ENCODE measurements at regions not wholly inside any gene's neighbourhood (a gene's known extent, or its start where the extent isn't known, plus 50 kb on each side); places are given as distances from the start of the nearest gene placed in this dataset.

DNA sequence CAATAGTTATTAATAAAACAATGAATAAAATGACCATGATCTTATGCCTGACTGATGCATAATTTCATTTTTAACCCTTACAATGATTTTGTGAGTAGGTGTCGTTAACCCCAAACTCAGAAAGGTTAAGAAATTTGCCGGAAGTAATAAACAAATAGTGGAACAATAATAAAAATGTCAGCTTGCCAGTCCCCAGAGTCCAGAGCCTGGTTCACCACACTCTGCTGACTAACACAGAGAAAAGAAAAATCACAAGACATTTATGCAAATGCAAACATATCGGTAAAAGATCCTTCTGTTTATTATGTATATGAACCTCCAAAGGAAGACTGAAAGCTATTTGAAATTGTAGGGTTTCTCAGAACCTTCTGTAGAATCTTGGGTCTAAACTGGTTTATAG is 563.7 kb downstream of the EFNB2 start:
- DNase-seq (no peak), ATAC-seq (ENCODE audit: low read depth) (no peak)
- H3K79me1 ChIP-seq (ENCODE audit: low read depth in 1 of 2, low read length in 2 of 2): no peaks in the 10 kb centered on the region
- no peak overlapping the region for H2BK15ac ChIP-seq (ENCODE audit: low read depth, low read length)
- no peak overlapping the region for H3K9ac ChIP-seq (ENCODE audit: low read depth, low read length)
- H4K20me1 ChIP-seq (ENCODE audit: insufficient read depth, low read length): no peaks in the 10 kb centered on the region
- H3K23ac ChIP-seq (ENCODE audit: low read depth, low read length): no peak overlapping the region
- H3K14ac ChIP-seq (replicated peaks; ENCODE audit: low read depth, low read length): no peak overlapping the region
- no peaks in the 10 kb centered on the region for H3K4me1 ChIP-seq (ENCODE audit: control insufficient read depth, insufficient read depth, low read length)
- no peak overlapping the region for H3K4ac ChIP-seq (ENCODE audit: low read depth, low read length)
- no peak overlapping the region for H2AK5ac ChIP-seq (ENCODE audit: low read depth, low read length)
- H4K8ac ChIP-seq (ENCODE audit: low read depth in 2 of 2, low read length in 2 of 2): no peak overlapping the region
- no peaks in the 10 kb centered on the region for H3K36me3 ChIP-seq (ENCODE audit: control insufficient read depth, insufficient read depth, low read length)
- H2BK120ac ChIP-seq (ENCODE audit: low read depth, low read length): no peak overlapping the region
- H2AK9ac ChIP-seq (replicated peaks; ENCODE audit: low read depth, low read length, poor library complexity): no peak overlapping the region
- H3K18ac ChIP-seq (ENCODE audit: low read depth, low read length): no peak overlapping the region
- no CpG with 5 or more reads among the region's 3 CpGs for WGBS, 2 experiments (ENCODE audit: extremely low coverage in 2 of 2, insufficient read length in 1 of 2)
- H4K5ac ChIP-seq (ENCODE audit: low read depth, low read length): no peak overlapping the region
- no peak overlapping the region for H2BK20ac ChIP-seq (ENCODE audit: low read depth, low read length)
- TF ChIP-seq MAFK (IDR thresholded peaks at IDR 0.05; ENCODE audit: low read depth, low read length): no peak
- TF ChIP-seq MAZ (IDR thresholded peaks at IDR 0.05; ENCODE audit: borderline replicate concordance, low read depth, low read length): no peak
- no peak for TF ChIP-seq FOS (IDR thresholded peaks at IDR 0.05; ENCODE audit: low read depth, low read length)
- TF ChIP-seq RFX5 (IDR thresholded peaks at IDR 0.05; ENCODE audit: low read depth, low read length): no peak
- TF ChIP-seq CHD1 (IDR thresholded peaks at IDR 0.05; ENCODE audit: low read depth, low read length): no peak
- TF ChIP-seq NFE2L2 (IDR thresholded peaks at IDR 0.05; ENCODE audit: low read depth, low read length): no peak
- TF ChIP-seq MXI1 (IDR thresholded peaks at IDR 0.05; ENCODE audit: borderline replicate concordance, low read depth, low read length): no peak
- TF ChIP-seq BHLHE40 (IDR thresholded peaks at IDR 0.05; ENCODE audit: low read depth, low read length): no peak
- no peak for TF ChIP-seq RAD21 (IDR thresholded peaks at IDR 0.05; ENCODE audit: low read length)
- TF ChIP-seq ELK1 (IDR thresholded peaks at IDR 0.05; ENCODE audit: borderline replicate concordance, low read depth, low read length): no peak
- H3K9me3 ChIP-seq (ENCODE audit: control insufficient read depth, insufficient read depth, low read length): no peaks in the 10 kb centered on the region
- no TSS peak for BruUV-seq (replicated peaks)
- no peak overlapping the region for H3K27ac ChIP-seq (ENCODE audit: insufficient read depth, low read length)
- intact Hi-C loops (cut with micrococcal nuclease) (no loop called here), dilution Hi-C loops (cut with HindIII; ENCODE audit: low sequenced_read_pairs, unreplicated experiment) (no loop called here), in situ Hi-C loops (cut with MboI; ENCODE audit: low sequenced_read_pairs) (no loop called here)
- H3K56ac ChIP-seq (ENCODE audit: extremely low read depth, insufficient read depth, low read length): no peak overlapping the region
- H2AFZ ChIP-seq (replicated peaks; ENCODE audit: low read length, poor library complexity): no peak overlapping the region
- no peak overlapping the region for H4K91ac ChIP-seq (ENCODE audit: insufficient read depth, low read depth, low read length)
- no peaks in the 10 kb centered on the region for H3K9me1 ChIP-seq (ENCODE audit: insufficient read depth, low read length)
- no peak overlapping the region for H2BK5ac ChIP-seq (ENCODE audit: low read depth, low read length, poor library complexity, severe bottlenecking)
- CTCF ChIA-PET: no interaction called here
- POLR2A ChIA-PET (ENCODE audit: unreplicated experiment): no interaction called here
- H3K4me3 ChIP-seq (ENCODE audit: insufficient read depth, low read depth, low read length): no peak overlapping the region
- no peaks in the 10 kb centered on the region for H3K27me3 ChIP-seq (ENCODE audit: control insufficient read depth, insufficient read depth, low read length)
- H3K4me2 ChIP-seq (ENCODE audit: low read depth, low read length): no peak overlapping the region

All from IMR-90 (cell line).